Smooth muscle cell (in vitro differentiated cells): ENCODE measurements at regions not wholly inside any gene's neighbourhood (a gene's known extent, or its start where the extent isn't known, plus 50 kb on each side); places are given as distances from the start of the nearest gene placed in this dataset.

Experiments
- DNase-seq: peaks from one replicate; lab custom pipeline; 2025; ENCODE audit not compliant: unreplicated experiment; lab: John Stamatoyannopoulos, UW
- H2AFZ ChIP-seq: fragments of 200-600 bp; sonication (generic); 2 replicates; pipeline ENCODE4 v1.6.0; 2016; ENCODE audit warnings: antibody characterized with exemption, low read depth, mild to moderate bottlenecking
- H3F3A ChIP-seq: fragments of 200-600 bp; sonication (generic); 2 replicates; pipeline ENCODE4 v1.6.0; 2017; ENCODE audit warnings: antibody characterized with exemption, low read depth
- H3K27ac ChIP-seq: fragments of 200-600 bp; sonication (generic); 2 replicates; pipeline ENCODE4 v1.5.1; 2016; ENCODE audit warnings: low read depth, mild to moderate bottlenecking
- H3K27me3 ChIP-seq: fragments of 200-600 bp; sonication (generic); 2 replicates; pipeline ENCODE4 v1.6.1; 2016; ENCODE audit warnings: low read depth, mild to moderate bottlenecking
- H3K36me3 ChIP-seq: fragments of 200-600 bp; sonication (generic); 2 replicates; pipeline ENCODE4 v1.5.1; 2016; ENCODE audit warnings: low read depth
- H3K4me1 ChIP-seq: fragments of 200-600 bp; sonication (generic); 2 replicates; pipeline ENCODE4 v1.5.1; 2016; ENCODE audit warnings: low read depth
- H3K4me2 ChIP-seq: fragments of 200-600 bp; sonication (generic); 2 replicates; pipeline ENCODE4 v1.6.0; 2016; ENCODE audit warnings: mild to moderate bottlenecking
- H3K4me3 ChIP-seq: fragments of 200-600 bp; sonication (generic); 2 replicates; pipeline ENCODE4 v1.5.1; 2016; ENCODE audit warnings: mild to moderate bottlenecking
- H3K79me2 ChIP-seq: fragments of 200-600 bp; sonication (generic); 2 replicates; pipeline ENCODE4 v1.6.0; 2016; ENCODE audit warnings: low read depth, mild to moderate bottlenecking
- H3K9ac ChIP-seq: fragments of 200-600 bp; sonication (generic); 2 replicates; pipeline ENCODE4 v1.6.0; 2016; ENCODE audit warnings: low read depth
- H3K9me3 ChIP-seq: fragments of 200-600 bp; sonication (generic); replicated peaks from 2 replicates; pipeline ENCODE4 v1.5.1; 2016; ENCODE audit warnings: low read depth
- H4K20me1 ChIP-seq: fragments of 200-600 bp; sonication (generic); 2 replicates; pipeline ENCODE4 v1.6.0; 2016; ENCODE audit warnings: low read depth
- WGBS: methylation state at CpG from one replicate; pipeline ENCODE4 v1.1.7; 2016; ENCODE audit warnings: low lambda C conversion rate; 5-methylcytosine and 5-hydroxymethylcytosine counted together
- TF ChIP-seq, protein P1 (sequence below): fragments of 200-600 bp; sonication (generic); IDR thresholded peaks from 2 replicates; pipeline ENCODE4 v1.5.1; 2017; ENCODE audit warnings: borderline replicate concordance, mild to moderate bottlenecking, antibody characterized with exemption; ENCODE audit not compliant: insufficient read depth, poor library complexity, severe bottlenecking

DNA sequence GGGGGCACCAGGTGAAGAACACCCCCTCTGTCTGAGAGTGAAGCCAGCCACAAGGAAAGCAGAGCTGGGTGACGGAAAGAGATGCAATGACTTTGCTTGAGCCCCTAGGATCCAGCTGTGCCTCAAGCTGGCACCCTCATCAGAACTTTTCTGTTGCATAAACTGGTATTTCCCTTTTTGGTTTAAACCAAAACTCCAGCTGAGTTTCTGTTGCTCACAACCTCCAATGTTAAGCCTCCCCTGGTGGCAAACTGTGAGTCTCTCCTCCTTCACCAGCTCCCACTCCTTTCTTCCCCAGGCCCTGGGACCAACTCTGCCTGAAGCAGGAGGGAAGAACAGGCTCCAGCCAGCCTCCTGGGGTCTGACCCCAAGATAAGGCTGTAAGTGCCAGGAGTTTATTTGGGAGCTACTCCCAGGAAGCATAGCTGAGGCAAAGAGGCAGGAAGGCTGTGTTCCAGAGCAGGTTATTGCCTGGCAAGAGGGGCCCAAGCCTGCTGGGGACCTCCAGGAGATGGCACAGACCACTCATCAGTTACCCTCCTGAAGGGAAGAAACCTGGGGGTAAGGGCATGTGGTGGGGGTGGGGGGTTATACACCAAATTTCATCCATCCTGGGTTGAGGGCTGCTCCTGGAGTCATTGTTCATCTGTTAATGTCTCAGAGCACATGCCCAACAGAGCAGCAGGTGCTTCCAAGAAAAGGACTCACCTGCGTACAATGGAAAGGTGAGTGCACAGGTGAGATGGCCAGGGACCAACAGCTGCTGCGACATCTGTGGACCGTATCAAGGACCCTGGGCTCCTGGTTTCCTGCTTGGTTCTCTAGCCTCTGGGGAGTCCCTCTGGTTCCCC is 73.3 kb upstream of the NANOS1 start:
- Histone ChIP-seq H3F3A (no peaks in the 10 kb centered on the region), H3K79me2 (no peaks in the 10 kb centered on the region), H2AFZ (no peak overlapping the region), H3K4me3 (no peak overlapping the region), H3K9ac (no peak overlapping the region), H4K20me1 (no peaks in the 10 kb centered on the region), H3K9me3 (no peaks in the 10 kb centered on the region), H3K4me1 (no peaks in the 10 kb centered on the region), H3K4me2 (no peak overlapping the region), H3K36me3 (no peaks in the 10 kb centered on the region), H3K27me3 (no peaks in the 10 kb centered on the region), H3K27ac (no peak overlapping the region)
- TF ChIP-seq, protein P1, sequence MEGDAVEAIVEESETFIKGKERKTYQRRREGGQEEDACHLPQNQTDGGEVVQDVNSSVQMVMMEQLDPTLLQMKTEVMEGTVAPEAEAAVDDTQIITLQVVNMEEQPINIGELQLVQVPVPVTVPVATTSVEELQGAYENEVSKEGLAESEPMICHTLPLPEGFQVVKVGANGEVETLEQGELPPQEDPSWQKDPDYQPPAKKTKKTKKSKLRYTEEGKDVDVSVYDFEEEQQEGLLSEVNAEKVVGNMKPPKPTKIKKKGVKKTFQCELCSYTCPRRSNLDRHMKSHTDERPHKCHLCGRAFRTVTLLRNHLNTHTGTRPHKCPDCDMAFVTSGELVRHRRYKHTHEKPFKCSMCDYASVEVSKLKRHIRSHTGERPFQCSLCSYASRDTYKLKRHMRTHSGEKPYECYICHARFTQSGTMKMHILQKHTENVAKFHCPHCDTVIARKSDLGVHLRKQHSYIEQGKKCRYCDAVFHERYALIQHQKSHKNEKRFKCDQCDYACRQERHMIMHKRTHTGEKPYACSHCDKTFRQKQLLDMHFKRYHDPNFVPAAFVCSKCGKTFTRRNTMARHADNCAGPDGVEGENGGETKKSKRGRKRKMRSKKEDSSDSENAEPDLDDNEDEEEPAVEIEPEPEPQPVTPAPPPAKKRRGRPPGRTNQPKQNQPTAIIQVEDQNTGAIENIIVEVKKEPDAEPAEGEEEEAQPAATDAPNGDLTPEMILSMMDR: no peak
- 96% methylated on average over 4 of the region's 4 CpGs for WGBS
- no peak for DNase-seq

DNA sequence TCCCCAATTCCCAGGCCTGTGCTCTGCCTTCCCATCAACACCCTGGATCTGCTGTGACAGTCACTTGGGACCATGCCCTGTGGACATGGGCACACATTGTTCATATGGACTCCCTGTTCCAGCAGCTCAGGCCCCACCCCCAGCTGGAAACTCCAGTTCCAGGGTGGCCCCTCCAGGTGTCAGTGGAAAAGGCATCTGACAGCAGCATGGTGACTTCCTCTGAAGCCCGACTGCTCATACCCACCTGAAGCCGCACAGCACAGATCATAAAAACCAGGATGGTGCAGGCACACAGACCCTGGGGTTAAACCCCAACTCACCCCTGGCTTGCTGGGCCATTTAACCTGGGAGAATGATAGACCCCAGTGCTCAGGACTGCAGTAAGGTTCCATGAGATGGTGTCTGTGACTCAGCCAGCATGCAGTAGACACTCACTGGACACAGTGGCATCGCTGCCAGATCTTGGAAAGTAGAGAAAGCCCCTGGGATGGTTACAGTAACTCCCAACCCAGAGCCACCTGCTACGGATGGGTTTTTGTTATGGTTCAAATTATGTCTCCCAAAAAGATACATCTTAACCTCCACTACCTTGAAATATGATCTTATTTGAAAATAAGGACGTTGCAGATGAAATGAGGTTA is 72.6 kb upstream of the NANOS1 start:
- no peak overlapping the region for H3K4me3 ChIP-seq
- DNase-seq: no peak
- no peaks in the 10 kb centered on the region for H3F3A ChIP-seq
- H3K4me2 ChIP-seq: no peak overlapping the region
- H2AFZ ChIP-seq: no peak overlapping the region
- no peak overlapping the region for H3K9ac ChIP-seq
- H3K9me3 ChIP-seq: no peaks in the 10 kb centered on the region
- no peaks in the 10 kb centered on the region for H3K4me1 ChIP-seq
- H3K36me3 ChIP-seq: no peaks in the 10 kb centered on the region
- TF ChIP-seq, protein P1: no peak
- H4K20me1 ChIP-seq: no peaks in the 10 kb centered on the region
- H3K27me3 ChIP-seq: no peaks in the 10 kb centered on the region
- H3K27ac ChIP-seq: no peak overlapping the region
- 96% methylated on average over 5 of the region's 5 CpGs for WGBS
- no peaks in the 10 kb centered on the region for H3K79me2 ChIP-seq

DNA sequence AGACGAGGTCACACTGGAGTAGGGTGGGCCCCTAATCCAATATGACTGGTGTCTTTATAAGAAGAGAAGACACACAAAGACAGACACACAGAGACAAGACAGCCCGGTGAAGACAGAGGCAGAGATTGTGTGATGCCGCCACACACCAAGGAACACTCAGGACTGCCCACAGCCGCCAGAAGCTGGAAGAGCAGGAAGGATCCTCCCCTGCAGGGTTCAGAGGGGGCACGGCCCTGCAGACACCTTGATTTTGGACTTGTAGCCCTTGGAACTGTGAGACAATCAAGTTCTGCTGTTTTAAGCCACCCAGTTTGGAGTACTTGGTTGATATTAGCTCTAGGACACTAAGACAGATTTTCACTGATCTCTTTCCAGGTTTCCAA is 72.1 kb upstream of the NANOS1 start:
- WGBS: 96% methylated on average over 5 of the region's 5 CpGs
- H3K9me3 ChIP-seq: no peaks in the 10 kb centered on the region
- H3K79me2 ChIP-seq: no peaks in the 10 kb centered on the region
- no peak overlapping the region for H3K4me3 ChIP-seq
- H3K9ac ChIP-seq: no peak overlapping the region
- no peaks in the 10 kb centered on the region for H3K4me1 ChIP-seq
- no peak overlapping the region for H2AFZ ChIP-seq
- no peak for DNase-seq
- no peaks in the 10 kb centered on the region for H3K27me3 ChIP-seq
- H3F3A ChIP-seq: no peaks in the 10 kb centered on the region
- no peak overlapping the region for H3K27ac ChIP-seq
- H4K20me1 ChIP-seq: no peaks in the 10 kb centered on the region
- H3K36me3 ChIP-seq: no peaks in the 10 kb centered on the region
- no peak overlapping the region for H3K4me2 ChIP-seq
- TF ChIP-seq, protein P1: no peak
